GM21576 (cell line): ENCODE measurements at regions not wholly inside any gene's neighbourhood (a gene's known extent, or its start where the extent isn't known, plus 50 kb on each side); places are given as distances from the start of the nearest gene placed in this dataset.

Source experiments
- ATAC-seq: cut with Tn5 transposase; IDR thresholded peaks from one replicate; pipeline ENCODE4 v1.9.1; 2021; ENCODE audit warnings: mild to moderate bottlenecking, moderate library complexity; ENCODE audit not compliant: unreplicated experiment

GRCh38 chr10:128312250-128312649, 186.0 kb upstream of the MKI67 start:
- no peak for ATAC-seq

- ATAC-seq = no peak
Observed at GRCh38 chr10:128314686-128315085, 188.5 kb upstream of the MKI67 start.

GRCh38 chr10:128316121-128316726, 190.0 kb upstream of the MKI67 start:
- no peak for ATAC-seq

- no peak for ATAC-seq
Observed at GRCh38 chr10:128316925-128317324, 190.7 kb upstream of the MKI67 start.

GRCh38 chr10:128318366-128318765, 192.1 kb upstream of the MKI67 start:
- ATAC-seq = no peak

- no peak for ATAC-seq
Observed at GRCh38 chr10:128318913-128319312, 192.7 kb upstream of the MKI67 start.

GRCh38 chr10:128322106-128322505, 195.9 kb upstream of the MKI67 start:
- no peak for ATAC-seq

GRCh38 chr10:128322950-128323349, 196.7 kb upstream of the MKI67 start:
- ATAC-seq = no peak

- ATAC-seq = no peak
Observed at GRCh38 chr10:128324058-128324827, 198.0 kb upstream of the MKI67 start.

GRCh38 chr10:128325788-128326187, 199.6 kb upstream of the MKI67 start:
- ATAC-seq = no peak

- no peak for ATAC-seq
Observed at GRCh38 chr10:128326251-128326650, 200.0 kb upstream of the MKI67 start.

GRCh38 chr10:128326851-128327250, 200.6 kb upstream of the MKI67 start:
- ATAC-seq = no peak

- ATAC-seq = no peak
Observed at GRCh38 chr10:128336401-128336800, 210.2 kb upstream of the MKI67 start.

- ATAC-seq = no peak
Observed at GRCh38 chr10:128337860-128338378, 211.7 kb upstream of the MKI67 start.

- no peak for ATAC-seq
Observed at GRCh38 chr10:128338951-128339350, 212.7 kb upstream of the MKI67 start.

GRCh38 chr10:128339753-128340152, 213.5 kb upstream of the MKI67 start:
- no peak for ATAC-seq

GRCh38 chr10:128345353-128345752, 219.1 kb upstream of the MKI67 start:
- no peak for ATAC-seq

- no peak for ATAC-seq
Observed at GRCh38 chr10:128360783-128361182, 234.6 kb upstream of the MKI67 start.

- no peak for ATAC-seq
Observed at GRCh38 chr10:128361487-128361886, 235.3 kb upstream of the MKI67 start.

- ATAC-seq = no peak
Observed at GRCh38 chr10:128362514-128362913, 236.3 kb upstream of the MKI67 start.

GRCh38 chr10:128364631-128365030, 238.4 kb upstream of the MKI67 start:
- ATAC-seq = no peak

GRCh38 chr10:128365156-128365725, 239.0 kb upstream of the MKI67 start:
- ATAC-seq = no peak
